ENCODE measurements at regions not wholly inside any gene's neighbourhood (a gene's known extent, or its start where the extent isn't known, plus 50 kb on each side); places are given as distances from the start of the nearest gene placed in this dataset.

DNA sequence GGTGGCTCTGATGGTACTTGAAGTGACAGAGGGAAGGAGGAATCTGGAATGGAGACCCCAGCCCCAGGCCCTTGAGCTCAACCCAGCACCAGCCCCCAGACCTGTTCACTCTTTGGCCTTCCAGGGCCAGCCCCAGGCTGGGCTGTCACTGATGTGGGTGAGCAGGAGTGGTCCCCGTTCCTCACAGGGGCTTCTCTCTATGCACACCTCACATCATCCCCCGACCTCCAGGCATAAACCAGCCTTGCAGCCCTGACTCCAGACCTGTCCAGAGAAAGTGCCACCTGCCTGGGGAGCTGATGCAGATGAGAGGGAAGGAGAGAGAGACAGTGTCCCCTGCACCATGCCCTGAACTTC, 182.6 kb upstream of the SDK2 start:
- Histone ChIP-seq H3K27ac (no peak overlapping the region), H3K36me3 (no peaks in the 10 kb centered on the region), H3K9me3 (no peaks in the 10 kb centered on the region), H3K4me3 (no peak overlapping the region), H3K27me3 (replicated peaks; ENCODE audit: insufficient read depth) (no peaks in the 10 kb centered on the region), H3K4me1 (replicated peaks) (peaks cover 4% of the 10 kb centered on the region)
- intact Hi-C loops (cut with DNase I), result loop anchor here (10.0 kb wide), 1 partner anchor 72 kb away; no protein-coding TSS in a partner anchor
- TF ChIP-seq POLR2AphosphoS5 (IDR thresholded peaks at IDR 0.05) (no peak), POLR2A (IDR thresholded peaks at IDR 0.05) (no peak)
- TF ChIP-seq, protein P1, sequence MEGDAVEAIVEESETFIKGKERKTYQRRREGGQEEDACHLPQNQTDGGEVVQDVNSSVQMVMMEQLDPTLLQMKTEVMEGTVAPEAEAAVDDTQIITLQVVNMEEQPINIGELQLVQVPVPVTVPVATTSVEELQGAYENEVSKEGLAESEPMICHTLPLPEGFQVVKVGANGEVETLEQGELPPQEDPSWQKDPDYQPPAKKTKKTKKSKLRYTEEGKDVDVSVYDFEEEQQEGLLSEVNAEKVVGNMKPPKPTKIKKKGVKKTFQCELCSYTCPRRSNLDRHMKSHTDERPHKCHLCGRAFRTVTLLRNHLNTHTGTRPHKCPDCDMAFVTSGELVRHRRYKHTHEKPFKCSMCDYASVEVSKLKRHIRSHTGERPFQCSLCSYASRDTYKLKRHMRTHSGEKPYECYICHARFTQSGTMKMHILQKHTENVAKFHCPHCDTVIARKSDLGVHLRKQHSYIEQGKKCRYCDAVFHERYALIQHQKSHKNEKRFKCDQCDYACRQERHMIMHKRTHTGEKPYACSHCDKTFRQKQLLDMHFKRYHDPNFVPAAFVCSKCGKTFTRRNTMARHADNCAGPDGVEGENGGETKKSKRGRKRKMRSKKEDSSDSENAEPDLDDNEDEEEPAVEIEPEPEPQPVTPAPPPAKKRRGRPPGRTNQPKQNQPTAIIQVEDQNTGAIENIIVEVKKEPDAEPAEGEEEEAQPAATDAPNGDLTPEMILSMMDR (IDR thresholded peaks at IDR 0.05), result no peak
- WGBS, result 84% methylated on average over 2 of the region's 2 CpGs
- no peak for DNase-seq (ENCODE audit: low spot score)

DNA sequence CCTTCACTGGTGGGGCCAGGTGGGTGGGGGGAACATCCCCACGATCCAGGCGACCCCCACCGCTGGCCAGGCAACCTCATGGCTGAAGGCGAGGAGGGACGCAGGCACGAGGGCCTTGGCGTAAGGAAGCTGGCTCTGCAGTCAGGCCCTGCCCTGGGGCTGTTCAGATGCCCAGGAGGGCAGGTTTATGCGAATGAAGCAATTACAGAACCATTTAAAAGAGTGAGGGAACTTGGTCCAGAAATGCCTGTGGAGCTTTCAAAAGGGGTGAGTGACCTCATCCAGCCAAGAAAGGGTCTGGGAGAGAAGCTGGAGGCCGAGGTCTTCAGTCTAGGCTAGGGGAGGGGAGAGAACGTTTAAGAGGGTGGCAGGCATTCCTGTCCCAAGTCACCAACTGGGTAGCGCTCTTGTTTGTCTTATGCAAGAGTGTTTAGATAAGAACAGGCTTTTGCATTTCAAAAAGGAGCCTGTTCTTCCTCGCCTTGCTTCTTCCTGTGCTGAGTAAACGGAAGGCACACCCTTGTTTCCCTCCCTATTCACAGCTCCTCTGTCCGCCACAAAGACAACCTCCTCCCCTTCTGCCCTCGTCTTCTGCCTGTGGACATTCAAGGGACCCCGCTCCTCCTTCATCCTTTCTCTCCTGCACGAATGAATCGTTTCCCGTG, 183.5 kb upstream of the SDK2 start:
- DNase-seq (ENCODE audit: low spot score), result peak; percentile 57
- WGBS, result 42% methylated on average over 19 of the region's 19 CpGs
- Histone ChIP-seq H3K4me1 (replicated peaks) (peaks cover 4% of the 10 kb centered on the region), H3K27me3 (replicated peaks; ENCODE audit: insufficient read depth) (no peaks in the 10 kb centered on the region), H3K27ac (peak overlapping the region; percentile 75 to 78), H3K4me3 (no peak overlapping the region), H3K36me3 (no peaks in the 10 kb centered on the region), H3K9me3 (no peaks in the 10 kb centered on the region)
- intact Hi-C loops (cut with DNase I), result loop anchor here (10.0 kb wide), 1 partner anchor 73 kb away; no protein-coding TSS in a partner anchor
- no peak for TF ChIP-seq POLR2A (IDR thresholded peaks at IDR 0.05)
- peak; percentile 82 for TF ChIP-seq POLR2AphosphoS5 (IDR thresholded peaks at IDR 0.05)
- TF ChIP-seq, protein P1 (IDR thresholded peaks at IDR 0.05), result no peak

DNA sequence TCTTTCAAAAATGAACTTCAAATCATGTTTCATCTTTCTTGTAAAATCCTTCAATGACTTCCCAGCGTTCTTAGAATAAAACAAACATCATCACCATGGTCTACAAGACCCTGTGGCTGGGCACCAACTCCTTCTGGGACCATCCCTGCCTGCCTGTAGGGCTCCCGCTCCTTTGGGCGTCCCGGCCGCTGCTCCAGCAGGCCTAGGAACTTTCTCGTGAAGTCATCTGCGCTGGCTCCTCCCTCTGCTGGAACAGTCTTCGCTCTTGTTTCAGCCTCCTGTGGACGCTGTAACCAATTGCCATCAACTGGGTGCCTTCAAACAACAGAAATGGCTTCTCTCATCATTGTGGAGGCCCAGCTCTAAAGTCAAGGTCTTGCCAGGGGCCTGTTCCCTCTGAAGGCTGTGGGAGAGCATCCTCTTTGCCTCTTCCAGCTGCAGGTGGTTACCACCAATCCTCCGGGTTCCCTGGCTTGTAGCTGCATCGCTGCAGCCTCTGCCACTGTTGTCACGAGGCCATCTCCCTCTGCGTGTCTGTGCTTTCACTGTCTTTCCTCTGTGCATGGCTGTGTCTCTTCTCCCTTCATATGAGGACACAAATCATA, 185.5 kb upstream of the SDK2 start:
- 91% methylated on average over 11 of the region's 13 CpGs for WGBS
- no peak for TF ChIP-seq POLR2AphosphoS5 (IDR thresholded peaks at IDR 0.05)
- TF ChIP-seq, protein P1 (IDR thresholded peaks at IDR 0.05), result no peak
- no peak for TF ChIP-seq POLR2A (IDR thresholded peaks at IDR 0.05)
- peaks cover 4% of the 10 kb centered on the region for H3K4me1 ChIP-seq (replicated peaks)
- H3K27ac ChIP-seq, result no peak overlapping the region
- H3K27me3 ChIP-seq (replicated peaks; ENCODE audit: insufficient read depth), result no peaks in the 10 kb centered on the region
- no peak overlapping the region for H3K4me3 ChIP-seq
- DNase-seq (ENCODE audit: low spot score), result no peak
- intact Hi-C loops (cut with DNase I), result loop anchor here (10.0 kb wide), 1 partner anchor 75 kb away; no protein-coding TSS in a partner anchor
- no peaks in the 10 kb centered on the region for H3K9me3 ChIP-seq
- H3K36me3 ChIP-seq, result no peaks in the 10 kb centered on the region

DNA sequence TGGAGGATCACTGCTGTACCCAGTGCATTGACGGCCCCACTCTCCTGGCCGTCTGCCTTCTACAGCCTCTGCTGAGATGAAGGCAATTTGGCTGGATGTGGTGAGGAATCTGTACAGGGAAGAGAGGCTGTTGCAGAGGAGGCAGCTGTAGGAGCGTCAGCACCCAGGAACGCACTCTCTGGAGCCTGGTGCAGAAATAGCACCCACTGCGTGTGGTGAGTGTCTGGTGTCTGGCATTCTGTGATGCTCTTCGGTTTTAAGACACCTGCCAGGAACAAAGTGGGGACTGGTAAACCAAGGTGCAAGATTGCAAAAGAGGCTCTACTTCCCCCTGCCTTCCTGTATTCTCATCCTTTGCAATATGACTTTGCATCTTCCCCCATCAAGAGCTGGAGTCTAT, 187.5 kb upstream of the SDK2 start:
- Histone ChIP-seq H3K27me3 (replicated peaks; ENCODE audit: insufficient read depth) (peaks cover 1% of the 10 kb centered on the region), H3K9me3 (no peaks in the 10 kb centered on the region), H3K36me3 (no peaks in the 10 kb centered on the region), H3K27ac (no peak overlapping the region), H3K4me3 (no peak overlapping the region), H3K4me1 (replicated peaks) (peaks cover 4% of the 10 kb centered on the region)
- DNase-seq (ENCODE audit: low spot score), result no peak
- WGBS, result 91% methylated on average over 6 of the region's 6 CpGs
- TF ChIP-seq, protein P1 (IDR thresholded peaks at IDR 0.05), result no peak
- no peak for TF ChIP-seq POLR2A (IDR thresholded peaks at IDR 0.05)
- TF ChIP-seq POLR2AphosphoS5 (IDR thresholded peaks at IDR 0.05), result no peak
- intact Hi-C loops (cut with DNase I), result no loop called here

Data from prostate gland (tissue), 2 donors.